HG02759 (cell line): ENCODE measurements at regions not wholly inside any gene's neighbourhood (a gene's known extent, or its start where the extent isn't known, plus 50 kb on each side); places are given as distances from the start of the nearest gene placed in this dataset.

Experiments
- ATAC-seq: cut with Tn5 transposase; IDR thresholded peaks from one replicate; pipeline ENCODE4 v1.9.1; 2021; ENCODE audit warnings: mild to moderate bottlenecking, moderate library complexity; ENCODE audit not compliant: unreplicated experiment

GRCh38 chr6:23455754-23456153 lies 670.3 kb upstream of the NRSN1 start:
- ATAC-seq: no peak

DNA sequence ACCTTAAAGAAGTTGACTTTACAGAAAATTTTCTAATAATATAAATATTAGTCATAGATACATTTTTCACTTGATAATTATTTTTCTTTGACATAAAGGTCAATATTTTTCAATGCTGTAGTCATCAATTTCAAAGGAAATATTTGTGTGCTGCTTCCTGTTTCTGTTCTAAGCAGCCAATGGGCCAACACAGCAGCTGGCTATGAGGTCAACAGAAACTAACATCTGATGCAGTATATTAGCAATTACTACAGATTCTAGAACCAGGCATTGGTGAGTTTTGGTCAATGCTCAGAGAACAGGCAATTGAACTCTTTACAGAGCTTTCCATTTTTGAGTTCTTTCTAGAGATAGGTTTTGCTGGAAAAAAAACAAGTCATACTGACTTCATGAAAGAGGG lies 669.6 kb upstream of the NRSN1 start:
- ATAC-seq: no peak

GRCh38 chr6:23457321-23457720 lies 668.7 kb upstream of the NRSN1 start:
- no peak for ATAC-seq

GRCh38 chr6:23465912-23466311 lies 660.1 kb upstream of the NRSN1 start:
- no peak for ATAC-seq

DNA sequence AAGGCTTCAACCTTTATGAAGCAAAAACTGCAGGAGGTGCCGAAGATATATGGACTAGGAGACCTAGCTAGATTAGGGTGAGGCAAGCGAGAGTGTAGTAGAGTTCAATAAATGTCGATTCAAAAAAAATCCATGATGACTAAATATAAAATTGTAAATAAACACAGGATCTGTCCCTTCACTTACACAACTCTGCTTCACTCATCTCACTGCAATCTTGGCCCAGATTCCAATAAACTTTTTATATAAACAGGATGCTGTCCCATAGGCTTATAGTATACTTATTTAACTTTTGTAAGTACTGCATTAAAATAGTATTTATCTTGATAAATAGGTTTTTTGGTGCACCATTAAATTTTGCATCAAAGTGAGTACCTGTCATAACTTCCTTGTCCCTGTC lies 648.4 kb upstream of the NRSN1 start:
- ATAC-seq: no peak

DNA sequence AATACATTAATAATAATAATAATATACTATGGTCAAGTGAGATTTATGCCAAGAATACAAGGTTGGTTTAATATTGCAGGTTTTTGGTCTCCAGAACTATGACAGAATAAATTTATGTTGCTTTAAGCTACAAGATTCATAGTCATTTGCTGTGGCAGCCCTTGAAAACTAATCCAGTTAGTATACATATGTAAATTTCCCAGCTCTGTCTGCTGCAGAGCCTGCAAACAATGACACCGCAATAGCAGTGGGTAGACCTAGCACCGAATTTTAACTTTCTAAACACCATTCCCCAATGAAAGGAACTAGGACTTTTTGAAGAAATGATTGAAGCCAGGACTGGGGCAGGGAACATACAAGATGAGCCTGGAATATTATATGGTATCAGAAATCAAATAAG lies 647.7 kb upstream of the NRSN1 start:
- no peak for ATAC-seq

- ATAC-seq: no peak
Measured at GRCh38 chr6:23483896-23484295, 642.1 kb upstream of the NRSN1 start.

DNA sequence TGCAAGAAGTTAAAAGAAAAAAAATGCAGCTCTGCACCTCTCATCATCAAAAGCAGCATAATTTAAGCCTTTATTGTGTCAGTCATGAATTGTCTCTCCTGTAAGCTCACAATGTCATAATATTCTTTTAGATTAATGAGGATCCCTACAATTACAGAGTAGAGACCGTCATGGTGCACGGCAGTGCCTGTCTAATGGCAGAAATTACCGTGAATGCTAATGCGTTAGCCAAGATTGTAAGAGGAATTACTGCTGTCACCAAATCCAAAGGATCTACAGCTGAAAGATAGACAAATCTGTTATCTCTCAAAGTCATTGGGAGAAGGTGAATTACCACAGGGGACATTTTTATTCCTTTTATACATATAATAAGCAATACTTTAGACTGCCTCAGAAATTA lies 631.6 kb upstream of the NRSN1 start:
- ATAC-seq: no peak

DNA sequence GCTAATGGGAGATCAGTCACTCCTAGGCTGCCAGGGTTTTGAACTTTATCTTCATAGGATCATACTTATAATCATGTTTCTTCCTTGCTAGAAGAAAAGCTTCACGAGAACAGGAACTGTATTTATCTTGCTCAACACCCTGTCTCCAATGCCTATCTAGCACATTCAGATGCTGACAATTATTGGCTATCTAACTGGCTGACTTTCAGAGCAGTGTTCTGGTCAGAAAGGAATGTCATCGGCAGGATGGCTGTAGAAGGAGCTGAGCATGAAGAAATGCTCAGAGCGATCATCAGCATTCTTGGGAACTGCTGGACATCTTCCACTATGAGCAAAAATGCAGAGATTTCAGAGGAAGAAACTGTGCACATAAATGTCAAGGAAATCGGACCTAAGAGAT lies 628.0 kb upstream of the NRSN1 start:
- no peak for ATAC-seq

- no peak for ATAC-seq
Measured at GRCh38 chr6:23499549-23499948, 626.5 kb upstream of the NRSN1 start.

- ATAC-seq: no peak
Measured at GRCh38 chr6:23503173-23503572, 622.8 kb upstream of the NRSN1 start.

GRCh38 chr6:23505026-23505425 lies 621.0 kb upstream of the NRSN1 start:
- no peak for ATAC-seq

- ATAC-seq: no peak
Measured at GRCh38 chr6:23510778-23511510, 615.1 kb upstream of the NRSN1 start.

DNA sequence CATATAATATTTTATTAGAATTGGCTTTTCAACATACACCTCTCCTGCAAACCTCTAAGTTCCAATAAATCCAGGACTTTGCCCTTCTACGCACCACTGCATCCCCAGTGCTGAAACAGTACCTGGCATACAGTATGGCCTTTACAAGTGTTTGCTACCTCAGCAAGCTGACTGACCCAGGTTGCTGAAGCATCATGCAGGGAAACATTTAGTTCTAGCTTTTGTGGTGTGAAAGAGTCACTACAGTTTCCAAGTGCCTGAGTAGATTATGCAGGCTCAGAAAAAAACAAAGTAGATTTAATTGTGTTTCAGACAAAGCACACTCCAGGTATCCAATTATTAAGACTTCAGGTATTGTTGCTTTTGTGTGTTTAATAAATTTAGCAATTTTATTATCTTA lies 614.2 kb upstream of the NRSN1 start:
- ATAC-seq: no peak

GRCh38 chr6:23518294-23518693 lies 607.7 kb upstream of the NRSN1 start:
- ATAC-seq: no peak

- ATAC-seq: no peak
Measured at GRCh38 chr6:23522792-23523547, 603.0 kb upstream of the NRSN1 start.

- no peak for ATAC-seq
Measured at GRCh38 chr6:23523771-23524170, 602.2 kb upstream of the NRSN1 start.

DNA sequence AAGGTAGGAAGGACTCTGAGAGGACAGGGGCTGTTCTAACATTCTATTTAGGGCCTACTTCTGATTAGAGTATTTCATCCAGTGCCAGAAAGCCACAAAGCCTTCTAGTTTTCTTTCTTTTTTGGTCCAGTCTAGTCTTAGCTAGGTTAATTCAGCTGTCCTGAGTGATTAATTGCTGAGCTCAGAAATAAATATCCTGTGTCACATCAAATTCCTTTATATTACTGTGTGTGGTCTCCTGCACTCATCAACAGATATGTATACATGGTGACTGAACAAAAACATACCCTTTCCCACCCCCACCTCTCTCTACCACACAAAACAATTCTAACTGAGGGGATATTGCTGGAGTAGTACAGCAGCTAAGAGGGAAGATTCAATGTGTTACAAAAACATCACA lies 601.5 kb upstream of the NRSN1 start:
- no peak for ATAC-seq

- no peak for ATAC-seq
Measured at GRCh38 chr6:23526526-23526925, 599.5 kb upstream of the NRSN1 start.

DNA sequence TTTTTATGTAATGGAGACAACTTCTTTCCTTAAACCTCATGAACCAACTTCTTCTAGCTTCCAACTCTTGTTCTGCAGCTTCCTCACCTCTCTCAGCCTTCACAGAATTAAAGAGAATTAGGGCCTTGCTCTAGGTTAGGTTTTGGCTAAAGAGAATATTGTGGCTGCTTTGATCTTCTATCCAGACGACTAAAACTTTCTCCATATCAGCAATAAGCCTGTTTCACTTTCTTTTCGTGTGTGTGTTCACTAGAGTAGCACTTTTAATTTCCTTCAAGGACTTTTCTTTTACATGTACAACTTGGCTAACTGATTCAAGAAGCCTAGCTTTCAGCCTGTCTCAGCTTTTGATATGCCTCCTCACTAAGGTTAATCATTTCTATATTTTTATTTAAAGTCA lies 596.1 kb upstream of the NRSN1 start:
- no peak for ATAC-seq

DNA sequence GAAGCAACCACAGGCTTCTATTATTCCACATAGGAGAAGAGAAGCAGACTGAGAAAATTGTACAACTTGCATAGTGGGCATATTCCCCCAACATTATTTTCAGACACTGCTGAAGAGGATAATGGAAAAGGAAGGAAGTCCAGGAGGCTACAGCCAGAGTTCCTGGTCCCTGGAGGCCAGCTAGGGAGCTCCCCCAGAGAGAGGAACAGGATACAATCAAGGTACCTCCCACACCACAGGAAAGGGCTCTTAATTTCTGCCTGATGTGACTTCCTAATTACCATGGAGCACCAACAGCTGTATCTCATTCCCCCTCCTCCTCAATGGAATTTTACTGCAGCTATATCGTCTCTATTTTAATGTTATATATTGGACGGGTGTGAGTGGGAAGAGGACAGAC lies 594.3 kb upstream of the NRSN1 start:
- ATAC-seq: no peak

DNA sequence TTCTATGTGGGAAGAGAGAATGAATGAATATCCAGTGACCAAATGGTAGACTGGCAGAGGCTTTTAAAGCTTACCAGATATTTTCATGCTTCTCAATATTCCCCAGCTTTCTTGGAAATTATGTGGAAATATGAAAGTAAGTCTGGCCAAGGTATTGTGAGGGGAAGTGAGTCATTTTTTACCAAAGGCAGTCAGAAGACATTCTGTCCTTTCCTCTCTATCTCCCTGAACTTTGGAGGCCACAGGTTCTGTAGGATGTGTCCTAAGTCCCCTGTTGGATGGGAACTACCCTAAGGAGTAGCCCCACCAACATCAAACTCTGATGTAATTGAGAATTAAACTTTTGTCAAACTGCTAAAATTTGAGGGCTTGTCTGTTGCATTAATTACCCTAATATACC lies 593.8 kb upstream of the NRSN1 start:
- no peak for ATAC-seq

DNA sequence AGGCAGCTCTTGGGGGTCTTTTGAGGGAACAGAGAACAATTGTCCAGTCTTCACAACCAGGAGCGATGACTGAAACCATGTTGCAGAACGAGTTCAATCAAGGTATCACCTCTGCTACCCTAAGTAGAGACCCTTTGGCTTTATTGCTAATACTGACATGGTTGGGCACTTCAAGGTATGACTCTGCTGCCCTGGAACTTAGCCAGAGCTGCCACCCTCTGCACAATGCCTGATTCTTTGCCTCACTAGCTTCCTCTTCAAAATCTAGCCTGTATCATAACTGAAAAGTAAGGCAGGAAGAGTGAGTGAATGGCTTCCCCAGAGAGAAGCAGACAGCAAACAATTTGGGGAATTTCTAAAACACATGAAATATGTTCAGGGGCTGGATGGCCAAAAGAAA lies 592.7 kb upstream of the NRSN1 start:
- ATAC-seq: no peak
